ENCODE measurements at regions not wholly inside any gene's neighbourhood (a gene's known extent, or its start where the extent isn't known, plus 50 kb on each side); places are given as distances from the start of the nearest gene placed in this dataset.

DNA sequence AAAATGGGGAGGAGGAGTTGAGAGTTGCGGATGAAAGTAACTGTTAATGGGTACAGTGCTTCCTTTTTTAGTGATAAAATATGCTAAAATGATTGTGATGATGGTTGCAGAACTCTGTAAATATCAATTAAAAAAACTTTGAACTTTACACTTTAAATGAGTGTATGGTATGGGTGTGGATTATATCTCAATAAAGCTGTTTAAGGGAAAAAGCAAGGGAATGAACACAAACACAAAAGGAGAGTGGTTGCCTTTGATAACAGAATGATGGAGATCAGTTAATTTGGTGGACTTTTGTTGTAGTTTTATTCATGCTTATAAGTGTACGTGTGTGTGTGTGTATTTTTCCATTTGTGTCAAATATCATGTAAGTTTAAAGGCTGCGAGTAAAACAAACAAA lies 186.1 kb downstream of the ZNF608 start:
- TF ChIP-seq RCOR1 (IDR thresholded peaks at IDR 0.05; ENCODE audit: low read length) (no peak), RXRA (IDR thresholded peaks at IDR 0.05; ENCODE audit: borderline replicate concordance, low read depth) (no peak)

Measured in SK-N-SH (cell line).